ENCODE measurements at regions not wholly inside any gene's neighbourhood (a gene's known extent, or its start where the extent isn't known, plus 50 kb on each side); places are given as distances from the start of the nearest gene placed in this dataset.

GRCh38 chr11:70783356-70783755, 385.0 kb downstream of the CTTN start:
- DNase-seq, result no peak
- TF ChIP-seq CTCF (IDR thresholded peaks at IDR 0.05) (no peak), POLR2A (IDR thresholded peaks at IDR 0.05) (no peak)

GRCh38 chr11:70783821-70784220, 385.5 kb downstream of the CTTN start:
- Histone ChIP-seq H3K36me3 (no peaks in the 10 kb centered on the region), H3K4me3 (no peak overlapping the region), H3K27ac (no peak overlapping the region), H3K9me3 (no peaks in the 10 kb centered on the region), H3K27me3 (no peaks in the 10 kb centered on the region), H3K4me1 (peaks cover 0 to 12% (median 2%) of the 10 kb centered on the region in 4 donors)
- TF ChIP-seq POLR2A (IDR thresholded peaks at IDR 0.05) (no peak), CTCF (IDR thresholded peaks at IDR 0.05) (no peak)
- no peak for DNase-seq

More at GRCh38 chr11:70783356-70783755, 385.0 kb downstream of the CTTN start:
- no peak overlapping the region for H3K4me3 ChIP-seq
- peaks cover 0 to 12% (median 2%) of the 10 kb centered on the region in 4 donors for H3K4me1 ChIP-seq
- no peaks in the 10 kb centered on the region for H3K9me3 ChIP-seq
- H3K27ac ChIP-seq, result no peak overlapping the region
- H3K27me3 ChIP-seq, result no peaks in the 10 kb centered on the region
- H3K36me3 ChIP-seq, result no peaks in the 10 kb centered on the region

GRCh38 chr11:70785372-70785771, 387.0 kb downstream of the CTTN start:
- no peak for DNase-seq
- Histone ChIP-seq H3K4me3 (no peak overlapping the region), H3K4me1 (peaks cover 0 to 12% (median 2%) of the 10 kb centered on the region in 4 donors), H3K27me3 (no peaks in the 10 kb centered on the region), H3K9me3 (no peaks in the 10 kb centered on the region), H3K36me3 (no peaks in the 10 kb centered on the region), H3K27ac (peak overlapping the region in 2 of 4 donors; percentile 64 to 86)
- TF ChIP-seq POLR2A (IDR thresholded peaks at IDR 0.05), result no peak
- peak in 1 of 6 experiments; percentile 2 for TF ChIP-seq CTCF (IDR thresholded peaks at IDR 0.05)

GRCh38 chr11:70786021-70786665, 387.8 kb downstream of the CTTN start:
- Histone ChIP-seq H3K36me3 (no peaks in the 10 kb centered on the region), H3K27me3 (no peaks in the 10 kb centered on the region), H3K4me1 (peaks cover 0 to 12% (median 2%) of the 10 kb centered on the region in 4 donors), H3K27ac (peak overlapping the region in 2 of 4 donors; percentile 64 to 86), H3K4me3 (no peak overlapping the region), H3K9me3 (no peaks in the 10 kb centered on the region)
- TF ChIP-seq CTCF (IDR thresholded peaks at IDR 0.05), result no peak
- peak in 1 of 2 donors; percentile 20 for TF ChIP-seq POLR2A (IDR thresholded peaks at IDR 0.05)
- DNase-seq, result peak in 2 of 3 donors; percentile 75

GRCh38 chr11:70788248-70789022, 390.1 kb downstream of the CTTN start:
- Histone ChIP-seq H3K4me1 (peaks cover 0 to 12% (median 2%) of the 10 kb centered on the region in 4 donors), H3K36me3 (no peaks in the 10 kb centered on the region), H3K27ac (no peak overlapping the region), H3K9me3 (peaks cover 0 to 6% (median 0%) of the 10 kb centered on the region in 4 donors), H3K27me3 (no peaks in the 10 kb centered on the region), H3K4me3 (no peak overlapping the region)
- no peak for TF ChIP-seq POLR2A (IDR thresholded peaks at IDR 0.05)
- TF ChIP-seq CTCF (IDR thresholded peaks at IDR 0.05), result no peak
- DNase-seq, result peak in 1 of 3 donors; percentile 41
